Right lobe of liver (tissue), 6 donors: ENCODE measurements at regions not wholly inside any gene's neighbourhood (a gene's known extent, or its start where the extent isn't known, plus 50 kb on each side); places are given as distances from the start of the nearest gene placed in this dataset.

ENCODE experiments used
- ATAC-seq, 4 donors: fragments of 200-7000 bp; cut with Tn5 transposase; one replicate each; pipeline ENCODE4 v1.9.1; 2020; ENCODE audit warnings: mild to moderate bottlenecking in 4 of 4, moderate library complexity in 4 of 4
- DNase-seq, 3 donors: peaks; one replicate each; pipeline ENCODE4 v3.0.0-alpha.2; 2020
- H3K27ac ChIP-seq, 3 donors: fragments of 200-600 bp; one replicate each; pipeline ENCODE4 v1.8.0; 2022
- H3K27me3 ChIP-seq, 2 donors: fragments of 200-600 bp; one replicate each; pipeline ENCODE4 v1.8.0; 2022
- H3K36me3 ChIP-seq, 4 donors: fragments of 200-600 bp; sonication (generic) in 1 of 4; one replicate each; pipeline versions ENCODE4 v1.5.1 to v1.8.0; 2017 to 2022; ENCODE audit warnings: control low read depth in 1 of 4
- H3K4me1 ChIP-seq, 4 donors: fragments of 200-600 bp; sonication (generic) in 1 of 4; one replicate each; pipeline versions ENCODE4 v1.5.1 to v1.8.0; 2017 to 2022; ENCODE audit warnings: control low read depth in 1 of 4
- H3K4me3 ChIP-seq, 3 donors: fragments of 200-600 bp; one replicate each; pipeline ENCODE4 v1.8.0; 2022
- H3K9me3 ChIP-seq, 4 donors: fragments of 200-600 bp; sonication (generic) in 1 of 4; one replicate each; pipeline versions ENCODE4 v1.5.1 to v1.8.0; 2017 to 2022; ENCODE audit warnings: control low read depth in 1 of 4
- CTCF ChIP-seq, 4 donors: fragments of 200-600 bp in 3 of 4; fragments of 450-650 bp in 1 of 4; IDR thresholded peaks; one replicate each; pipeline versions ENCODE4 v1.5.1 to v1.8.0; 2016 to 2022; ENCODE audit warnings: antibody characterized with exemption in 4 of 4, mild to moderate bottlenecking in 2 of 4
- POLR2A ChIP-seq: fragments of 450-650 bp; IDR thresholded peaks from one replicate; pipeline ENCODE4 v1.6.1; 2017; ENCODE audit warnings: antibody characterized with exemption, mild to moderate bottlenecking
- WGBS: methylation state at CpG from one replicate; pipeline ENCODE4 v1.1.6; 2018; ENCODE audit warnings: low coverage, low lambda C conversion rate; ENCODE audit not compliant: insufficient coverage; ENCODE audit errors: missing lambda C conversion rate; 5-methylcytosine and 5-hydroxymethylcytosine counted together
- intact Hi-C, 2 donors: fragments of 100-400 bp; cut with DNase I; formaldehyde crosslinking; loops; one replicate each; pipeline versions ENCODE4 v1.11.2 to v1.14.1; 2022
- donor health status: DM: no; HTN: yes; CAD: no.
- donor health status: DM: no; HTN: no; CAD: no.
- donor health status: DM: no; HTN: no; CAD: no.
- donor health status: DM: no; HTN: yes; CAD: no.
- donor health status: DM: no; HTN: yes; CAD: no.

GRCh38 chr11:97487387-97487786, 1097.6 kb downstream of the JRKL start:
- 50% methylated on average over 3 of the region's 3 CpGs for WGBS
- DNase-seq: no peak
- Histone ChIP-seq H3K4me1 (no peaks in the 10 kb centered on the region), H3K27ac (no peak overlapping the region), H3K4me3 (no peak overlapping the region), H3K27me3 (no peaks in the 10 kb centered on the region), H3K36me3 (no peaks in the 10 kb centered on the region), H3K9me3 (no peaks in the 10 kb centered on the region)
- no peak for ATAC-seq
- intact Hi-C loops: no loop called here
- TF ChIP-seq CTCF (IDR thresholded peaks at IDR 0.05) (no peak), POLR2A (no peak)

- H3K4me1 ChIP-seq: no peaks in the 10 kb centered on the region
- no peak overlapping the region for H3K27ac ChIP-seq
- TF ChIP-seq CTCF (IDR thresholded peaks at IDR 0.05) (no peak), POLR2A (no peak)
- no peaks in the 10 kb centered on the region for H3K36me3 ChIP-seq
- H3K9me3 ChIP-seq: no peaks in the 10 kb centered on the region
- no peak for ATAC-seq
- 66% methylated on average over 2 of the region's 2 CpGs for WGBS
- intact Hi-C loops: no loop called here
- H3K27me3 ChIP-seq: no peaks in the 10 kb centered on the region
- H3K4me3 ChIP-seq: no peak overlapping the region
- DNase-seq: no peak
Observed at GRCh38 chr11:97498891-97499290, 1109.1 kb downstream of the JRKL start.

GRCh38 chr11:97502201-97502600, 1112.4 kb downstream of the JRKL start:
- WGBS: 44% methylated on average over 1 of the region's 1 CpG
- ATAC-seq (no peak), DNase-seq (no peak)

GRCh38 chr11:97506076-97506759, 1116.4 kb downstream of the JRKL start:
- ATAC-seq: no peak
- no peaks in the 10 kb centered on the region for H3K27me3 ChIP-seq
- DNase-seq: no peak
- intact Hi-C loops: no loop called here
- H3K36me3 ChIP-seq: no peaks in the 10 kb centered on the region
- no peaks in the 10 kb centered on the region for H3K9me3 ChIP-seq
- no peak overlapping the region for H3K4me3 ChIP-seq
- TF ChIP-seq POLR2A (no peak), CTCF (IDR thresholded peaks at IDR 0.05) (no peak)
- no peaks in the 10 kb centered on the region for H3K4me1 ChIP-seq
- no peak overlapping the region for H3K27ac ChIP-seq
- WGBS: 55% methylated on average over 5 of the region's 5 CpGs

More at GRCh38 chr11:97502201-97502600, 1112.4 kb downstream of the JRKL start:
- intact Hi-C loops: no loop called here
- Histone ChIP-seq H3K27ac (no peak overlapping the region), H3K27me3 (no peaks in the 10 kb centered on the region), H3K9me3 (no peaks in the 10 kb centered on the region), H3K36me3 (no peaks in the 10 kb centered on the region), H3K4me1 (no peaks in the 10 kb centered on the region), H3K4me3 (no peak overlapping the region)
- no peak for TF ChIP-seq POLR2A
- no peak for TF ChIP-seq CTCF (IDR thresholded peaks at IDR 0.05)

GRCh38 chr11:97514446-97514845, 1124.6 kb downstream of the JRKL start:
- TF ChIP-seq POLR2A (no peak), CTCF (IDR thresholded peaks at IDR 0.05) (no peak)
- H3K9me3 ChIP-seq: no peaks in the 10 kb centered on the region
- no peaks in the 10 kb centered on the region for H3K36me3 ChIP-seq
- WGBS: 14% methylated on average over 1 of the region's 1 CpG
- no peaks in the 10 kb centered on the region for H3K27me3 ChIP-seq
- DNase-seq: no peak
- H3K27ac ChIP-seq: no peak overlapping the region
- intact Hi-C loops: no loop called here
- H3K4me1 ChIP-seq: no peaks in the 10 kb centered on the region
- no peak overlapping the region for H3K4me3 ChIP-seq
- no peak for ATAC-seq
